GM12878 (cell line): ENCODE measurements at regions not wholly inside any gene's neighbourhood (a gene's known extent, or its start where the extent isn't known, plus 50 kb on each side); places are given as distances from the start of the nearest gene placed in this dataset.

ENCODE experiments used
- ASH2L ChIP-seq: fragments of 300-600, 200-600 bp; sonication (generic); IDR thresholded peaks from 2 replicates; pipeline ENCODE4 v1.6.1; 2017; ENCODE audit warnings: low read depth, mild to moderate bottlenecking, borderline replicate concordance
- BACH1 ChIP-seq: fragments of 450-650 bp; IDR thresholded peaks from 2 replicates; pipeline ENCODE4 v1.6.1; 2017; ENCODE audit warnings: mild to moderate bottlenecking, borderline replicate concordance
- CHD4 ChIP-seq: fragments of 200-600 bp; sonication (generic); IDR thresholded peaks from 2 replicates; pipeline ENCODE4 v1.6.1; 2016; ENCODE audit warnings: mild to moderate bottlenecking
- FOXM1 ChIP-seq: IDR thresholded peaks from 2 replicates; pipeline ENCODE4 v1.6.1; 2012; ENCODE audit warnings: low read depth, mild to moderate bottlenecking, inconsistent platforms, low read length, moderate library complexity
- LARP7 ChIP-seq: fragments of 450-650 bp; IDR thresholded peaks from 2 replicates; pipeline ENCODE4 v1.6.1; 2017; ENCODE audit warnings: mild to moderate bottlenecking
- RAD21 ChIP-seq: IDR thresholded peaks from 2 replicates; pipeline ENCODE4 v1.6.1; 2011; ENCODE audit warnings: mild to moderate bottlenecking, low read depth, low read length, moderate library complexity; ENCODE audit not compliant: insufficient read depth
- RUNX3 ChIP-seq: IDR thresholded peaks from 2 replicates; pipeline ENCODE4 v1.6.1; 2012; ENCODE audit warnings: low read length, inconsistent platforms
- SKIL ChIP-seq: fragments of 450-650 bp; IDR thresholded peaks from 2 replicates; pipeline ENCODE4 v1.6.1; 2017; ENCODE audit warnings: mild to moderate bottlenecking, low read depth, inconsistent platforms; ENCODE audit not compliant: poor library complexity, severe bottlenecking
- TCF3 ChIP-seq: IDR thresholded peaks from 2 replicates; pipeline ENCODE4 v1.6.1; 2012; ENCODE audit warnings: low read depth, mild to moderate bottlenecking, low read length, borderline replicate concordance; ENCODE audit not compliant: insufficient read depth
- TF ChIP-seq, protein P1 (sequence below), 3 experiments: IDR thresholded peaks in 2 of 3; conservative IDR thresholded peaks in 1 of 3; 2 replicates each; pipeline ENCODE4 v1.5.1; 2011; ENCODE audit warnings: low read depth in 3 of 3, low read length in 3 of 3, mild to moderate bottlenecking in 3 of 3, control low read depth in 2 of 3, moderate library complexity in 2 of 3, inconsistent platforms in 1 of 3, mixed read lengths in 1 of 3; ENCODE audit not compliant: control insufficient read depth in 2 of 3, insufficient read depth in 1 of 3; ENCODE audit errors: extremely low read depth in 1 of 3

GRCh38 chr2:160898581-160899307 is 261.5 kb upstream of the TANK start (continued):
- no peak for TF ChIP-seq ASH2L
- no peak for TF ChIP-seq FOXM1
- no peak for TF ChIP-seq RUNX3
- no peak for TF ChIP-seq BACH1
- no peak for TF ChIP-seq LARP7
- no peak for TF ChIP-seq TCF3
- no peak for TF ChIP-seq CHD4
- no peak for TF ChIP-seq RAD21
- TF ChIP-seq, protein P1, sequence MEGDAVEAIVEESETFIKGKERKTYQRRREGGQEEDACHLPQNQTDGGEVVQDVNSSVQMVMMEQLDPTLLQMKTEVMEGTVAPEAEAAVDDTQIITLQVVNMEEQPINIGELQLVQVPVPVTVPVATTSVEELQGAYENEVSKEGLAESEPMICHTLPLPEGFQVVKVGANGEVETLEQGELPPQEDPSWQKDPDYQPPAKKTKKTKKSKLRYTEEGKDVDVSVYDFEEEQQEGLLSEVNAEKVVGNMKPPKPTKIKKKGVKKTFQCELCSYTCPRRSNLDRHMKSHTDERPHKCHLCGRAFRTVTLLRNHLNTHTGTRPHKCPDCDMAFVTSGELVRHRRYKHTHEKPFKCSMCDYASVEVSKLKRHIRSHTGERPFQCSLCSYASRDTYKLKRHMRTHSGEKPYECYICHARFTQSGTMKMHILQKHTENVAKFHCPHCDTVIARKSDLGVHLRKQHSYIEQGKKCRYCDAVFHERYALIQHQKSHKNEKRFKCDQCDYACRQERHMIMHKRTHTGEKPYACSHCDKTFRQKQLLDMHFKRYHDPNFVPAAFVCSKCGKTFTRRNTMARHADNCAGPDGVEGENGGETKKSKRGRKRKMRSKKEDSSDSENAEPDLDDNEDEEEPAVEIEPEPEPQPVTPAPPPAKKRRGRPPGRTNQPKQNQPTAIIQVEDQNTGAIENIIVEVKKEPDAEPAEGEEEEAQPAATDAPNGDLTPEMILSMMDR (IDR thresholded peaks at IDR 0.05 in 2 of 3, conservative IDR thresholded peaks at IDR 0.05 in 1 of 3; ENCODE audit: control insufficient read depth in 2 of 3, extremely low read depth in 1 of 3, insufficient read depth in 1 of 3, low read depth in 3 of 3, low read length in 3 of 3): no peak
- no peak for TF ChIP-seq SKIL
